ENCODE measurements at regions not wholly inside any gene's neighbourhood (a gene's known extent, or its start where the extent isn't known, plus 50 kb on each side); places are given as distances from the start of the nearest gene placed in this dataset.

GRCh38 chr5:89769975-89770374, 639.6 kb downstream of the CETN3 start (continued):
- TF ChIP-seq CHD1 (IDR thresholded peaks at IDR 0.05; ENCODE audit: low read depth, low read length): no peak
- TF ChIP-seq, protein P1, sequence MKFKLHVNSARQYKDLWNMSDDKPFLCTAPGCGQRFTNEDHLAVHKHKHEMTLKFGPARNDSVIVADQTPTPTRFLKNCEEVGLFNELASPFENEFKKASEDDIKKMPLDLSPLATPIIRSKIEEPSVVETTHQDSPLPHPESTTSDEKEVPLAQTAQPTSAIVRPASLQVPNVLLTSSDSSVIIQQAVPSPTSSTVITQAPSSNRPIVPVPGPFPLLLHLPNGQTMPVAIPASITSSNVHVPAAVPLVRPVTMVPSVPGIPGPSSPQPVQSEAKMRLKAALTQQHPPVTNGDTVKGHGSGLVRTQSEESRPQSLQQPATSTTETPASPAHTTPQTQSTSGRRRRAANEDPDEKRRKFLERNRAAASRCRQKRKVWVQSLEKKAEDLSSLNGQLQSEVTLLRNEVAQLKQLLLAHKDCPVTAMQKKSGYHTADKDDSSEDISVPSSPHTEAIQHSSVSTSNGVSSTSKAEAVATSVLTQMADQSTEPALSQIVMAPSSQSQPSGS (IDR thresholded peaks at IDR 0.05; ENCODE audit: low read length): no peak
- TF ChIP-seq ASH2L (IDR thresholded peaks at IDR 0.05; ENCODE audit: low read length): no peak
- no peak for TF ChIP-seq TCF12 (IDR thresholded peaks at IDR 0.05; ENCODE audit: low read depth, low read length)
- no peak for TF ChIP-seq TAF7 (optimal IDR thresholded peaks at IDR 0.05; ENCODE audit: borderline replicate concordance, low read depth, low read length)
- TF ChIP-seq CBX8 (IDR thresholded peaks at IDR 0.05; ENCODE audit: borderline replicate concordance, low read depth, low read length): no peak
- no peak for TF ChIP-seq PHF8 (conservative IDR thresholded peaks at IDR 0.05; ENCODE audit: low read depth, low read length)
